SKM-1 (cell line): ENCODE measurements at regions not wholly inside any gene's neighbourhood (a gene's known extent, or its start where the extent isn't known, plus 50 kb on each side); places are given as distances from the start of the nearest gene placed in this dataset.
"Not testable (repeated sequence)": the region's sequence is repeated elsewhere in the genome, so short reads cannot be mapped to it uniquely, and the experiment has no call there.

Experiments
- DNase-seq: peaks from one replicate; lab custom pipeline; 2025; ENCODE audit not compliant: unreplicated experiment; lab: John Stamatoyannopoulos, UW

GRCh38 chrX:99421796-99422195 lies 988.3 kb downstream of the PCDH19 start:
- DNase-seq = no peak

GRCh38 chrX:99415470-99415869 lies 994.6 kb downstream of the PCDH19 start:
- DNase-seq = no peak

- no peak for DNase-seq
Measured at GRCh38 chrX:99413317-99413716, 996.8 kb downstream of the PCDH19 start.

- no peak for DNase-seq
Measured at GRCh38 chrX:99398545-99398944, 1011.5 kb downstream of the PCDH19 start.

GRCh38 chrX:99397879-99398278 lies 1012.2 kb downstream of the PCDH19 start:
- DNase-seq = no peak

- no peak for DNase-seq
Measured at GRCh38 chrX:99394456-99394855, 1015.6 kb downstream of the PCDH19 start.

GRCh38 chrX:99384594-99385374 lies 1025.3 kb downstream of the PCDH19 start:
- DNase-seq = no peak

- DNase-seq = no peak
Measured at GRCh38 chrX:99383786-99384185, 1026.3 kb downstream of the PCDH19 start.

GRCh38 chrX:99371976-99372595 lies 1038.0 kb downstream of the PCDH19 start:
- DNase-seq = no peak

GRCh38 chrX:99353412-99353811 lies 1056.7 kb downstream of the PCDH19 start:
- DNase-seq = no peak

GRCh38 chrX:99348256-99348655 lies 1061.8 kb downstream of the PCDH19 start:
- no peak for DNase-seq

- no peak for DNase-seq
Measured at GRCh38 chrX:99308302-99308701, 1101.8 kb downstream of the PCDH19 start.

GRCh38 chrX:99305573-99305972 lies 1104.5 kb downstream of the PCDH19 start:
- no peak for DNase-seq

- peak; percentile 0 for DNase-seq
Measured at GRCh38 chrX:99301990-99302389, 1108.1 kb downstream of the PCDH19 start.

GRCh38 chrX:99271641-99272040 lies 1138.4 kb downstream of the PCDH19 start:
- DNase-seq = no peak

GRCh38 chrX:99266255-99266654 lies 1143.8 kb downstream of the PCDH19 start:
- DNase-seq = no peak

GRCh38 chrX:99248180-99248579 lies 1161.9 kb downstream of the PCDH19 start:
- no peak for DNase-seq

GRCh38 chrX:99242001-99242400 lies 1168.1 kb downstream of the PCDH19 start:
- no peak for DNase-seq

- DNase-seq = not testable (repeated sequence)
Measured at GRCh38 chrX:99234384-99234783, 1175.7 kb downstream of the PCDH19 start.

GRCh38 chrX:99192421-99192820 lies 1217.7 kb downstream of the PCDH19 start:
- DNase-seq = no peak

GRCh38 chrX:99184153-99184552 lies 1225.9 kb downstream of the PCDH19 start:
- DNase-seq = no peak

- DNase-seq = no peak
Measured at GRCh38 chrX:99172958-99173357, 1237.1 kb downstream of the PCDH19 start.

GRCh38 chrX:99142745-99143144 lies 1267.3 kb downstream of the PCDH19 start:
- no peak for DNase-seq
